Natural killer cell treated with Interleukin-12 subunit alpha and Interleukin-12 subunit beta and Interleukin-15 and Interleukin-18, amount 100 ng/mL, for 72 hours (primary cell): ENCODE measurements at regions not wholly inside any gene's neighbourhood (a gene's known extent, or its start where the extent isn't known, plus 50 kb on each side); places are given as distances from the start of the nearest gene placed in this dataset.

Source experiments
- ATAC-seq, 2 donors: fragments of 150-1000 bp; cut with Tn5 transposase in 1 of 2; sonication (Bioruptor Pico), chemical (Tn5 transposase) in 1 of 2; 2 replicates each; pipeline ENCODE4 v1.10.0; 2021
- DNase-seq: peaks from one replicate; pipeline ENCODE4 v3.0.0; 2022; ENCODE audit warnings: low spot score
- H3K27ac Mint-ChIP-seq, 2 donors: 1 replicate in 1 of 2; 2 replicates in 1 of 2; pipeline ENCODE4 v1.8.0; 2022; ENCODE audit warnings: mixed read lengths in 2 of 2, mild to moderate bottlenecking in 1 of 2, moderate library complexity in 1 of 2
- H3K27me3 Mint-ChIP-seq, 2 donors: 1 replicate in 1 of 2; 2 replicates in 1 of 2; pipeline ENCODE4 v1.8.0; 2022; ENCODE audit warnings: mixed read lengths in 2 of 2
- H3K36me3 Mint-ChIP-seq: one replicate; pipeline ENCODE4 v1.8.0; 2022; ENCODE audit warnings: mixed read lengths
- H3K4me1 Mint-ChIP-seq, 2 donors: 1 replicate in 1 of 2; 2 replicates in 1 of 2; pipeline ENCODE4 v1.8.0; 2022; ENCODE audit warnings: low read depth in 2 of 2, mixed read lengths in 2 of 2, mild to moderate bottlenecking in 1 of 2
- H3K4me3 Mint-ChIP-seq: one replicate; pipeline ENCODE4 v1.8.0; 2022; ENCODE audit warnings: mixed read lengths
- H3K9me3 Mint-ChIP-seq: 2 replicates; pipeline ENCODE4 v1.8.0; 2022; ENCODE audit warnings: mixed read lengths

GRCh38 chr11:109756951-109757350 is 335.0 kb downstream of the C11orf87 start:
- Mint-ChIP-seq H3K36me3 (no peaks in the 10 kb centered on the region), H3K27ac (no peak overlapping the region), H3K9me3 (peaks cover 19% of the 10 kb centered on the region), H3K4me1 (no peaks in the 10 kb centered on the region), H3K27me3 (no peaks in the 10 kb centered on the region), H3K4me3 (no peak overlapping the region)
- no peak for ATAC-seq
- no peak for DNase-seq

- Mint-ChIP-seq H3K27ac (no peak overlapping the region), H3K27me3 (no peaks in the 10 kb centered on the region), H3K9me3 (peaks cover 7% of the 10 kb centered on the region), H3K36me3 (no peaks in the 10 kb centered on the region), H3K4me1 (no peaks in the 10 kb centered on the region), H3K4me3 (no peak overlapping the region)
- ATAC-seq, result no peak
- DNase-seq, result no peak
These were observed 330.6 kb upstream of the ZC3H12C start for GRCh38 chr11:109762546-109762945.

- peaks cover 3% of the 10 kb centered on the region for H3K9me3 Mint-ChIP-seq
- no peak for ATAC-seq
- H3K27ac Mint-ChIP-seq, result no peak overlapping the region
- H3K36me3 Mint-ChIP-seq, result no peaks in the 10 kb centered on the region
- H3K27me3 Mint-ChIP-seq, result no peaks in the 10 kb centered on the region
- H3K4me1 Mint-ChIP-seq, result no peaks in the 10 kb centered on the region
- no peak overlapping the region for H3K4me3 Mint-ChIP-seq
- no peak for DNase-seq
These were observed 327.4 kb upstream of the ZC3H12C start for GRCh38 chr11:109765709-109766311.

GRCh38 chr11:109769858-109770257 is 323.3 kb upstream of the ZC3H12C start:
- H3K27ac Mint-ChIP-seq, result no peak overlapping the region
- H3K4me3 Mint-ChIP-seq, result no peak overlapping the region
- ATAC-seq (no peak), DNase-seq (no peak)
- H3K9me3 Mint-ChIP-seq, result peaks cover 6% of the 10 kb centered on the region
- H3K4me1 Mint-ChIP-seq, result no peaks in the 10 kb centered on the region
- no peaks in the 10 kb centered on the region for H3K27me3 Mint-ChIP-seq
- H3K36me3 Mint-ChIP-seq, result no peaks in the 10 kb centered on the region

- ATAC-seq, result no peak
- Mint-ChIP-seq H3K9me3 (peaks cover 6% of the 10 kb centered on the region), H3K36me3 (no peaks in the 10 kb centered on the region), H3K4me3 (no peak overlapping the region), H3K27me3 (no peaks in the 10 kb centered on the region), H3K4me1 (no peaks in the 10 kb centered on the region), H3K27ac (no peak overlapping the region)
- no peak for DNase-seq
These were observed 322.9 kb upstream of the ZC3H12C start for GRCh38 chr11:109770323-109770722.

GRCh38 chr11:109772892-109773291 is 320.3 kb upstream of the ZC3H12C start:
- Mint-ChIP-seq H3K27ac (no peak overlapping the region), H3K9me3 (peaks cover 3% of the 10 kb centered on the region), H3K4me1 (no peaks in the 10 kb centered on the region), H3K27me3 (no peaks in the 10 kb centered on the region), H3K36me3 (no peaks in the 10 kb centered on the region), H3K4me3 (no peak overlapping the region)
- ATAC-seq, result no peak
- DNase-seq, result no peak

- H3K4me3 Mint-ChIP-seq, result no peak overlapping the region
- H3K36me3 Mint-ChIP-seq, result no peaks in the 10 kb centered on the region
- ATAC-seq (no peak), DNase-seq (no peak)
- H3K27me3 Mint-ChIP-seq, result no peaks in the 10 kb centered on the region
- no peak overlapping the region for H3K27ac Mint-ChIP-seq
- no peaks in the 10 kb centered on the region for H3K4me1 Mint-ChIP-seq
- H3K9me3 Mint-ChIP-seq, result peaks cover 3% of the 10 kb centered on the region
These were observed 317.5 kb upstream of the ZC3H12C start for GRCh38 chr11:109775686-109776085.

- no peaks in the 10 kb centered on the region for H3K27me3 Mint-ChIP-seq
- H3K4me1 Mint-ChIP-seq, result no peaks in the 10 kb centered on the region
- no peak overlapping the region for H3K4me3 Mint-ChIP-seq
- peaks cover 3% of the 10 kb centered on the region for H3K9me3 Mint-ChIP-seq
- ATAC-seq (no peak), DNase-seq (no peak)
- no peak overlapping the region for H3K27ac Mint-ChIP-seq
- H3K36me3 Mint-ChIP-seq, result no peaks in the 10 kb centered on the region
These were observed 310.2 kb upstream of the ZC3H12C start for GRCh38 chr11:109783014-109783413.

- no peak overlapping the region for H3K27ac Mint-ChIP-seq
- no peak for ATAC-seq
These were observed 309.4 kb upstream of the ZC3H12C start for GRCh38 chr11:109783840-109784239.

GRCh38 chr11:109784536-109784935 is 308.7 kb upstream of the ZC3H12C start:
- no peaks in the 10 kb centered on the region for H3K4me1 Mint-ChIP-seq
- H3K27ac Mint-ChIP-seq, result no peak overlapping the region
- H3K9me3 Mint-ChIP-seq, result peaks cover 3% of the 10 kb centered on the region
- H3K27me3 Mint-ChIP-seq, result no peaks in the 10 kb centered on the region
- H3K4me3 Mint-ChIP-seq, result no peak overlapping the region
- ATAC-seq (no peak), DNase-seq (no peak)
- no peaks in the 10 kb centered on the region for H3K36me3 Mint-ChIP-seq

More at GRCh38 chr11:109783840-109784239, 309.4 kb upstream of the ZC3H12C start:
- H3K9me3 Mint-ChIP-seq, result peaks cover 3% of the 10 kb centered on the region
- DNase-seq, result no peak
- no peaks in the 10 kb centered on the region for H3K27me3 Mint-ChIP-seq
- no peaks in the 10 kb centered on the region for H3K4me1 Mint-ChIP-seq
- H3K4me3 Mint-ChIP-seq, result no peak overlapping the region
- no peaks in the 10 kb centered on the region for H3K36me3 Mint-ChIP-seq

GRCh38 chr11:109785198-109785597 is 308.0 kb upstream of the ZC3H12C start:
- Mint-ChIP-seq H3K4me1 (no peaks in the 10 kb centered on the region), H3K4me3 (no peak overlapping the region), H3K27me3 (no peaks in the 10 kb centered on the region), H3K9me3 (peaks cover 3% of the 10 kb centered on the region), H3K36me3 (no peaks in the 10 kb centered on the region), H3K27ac (no peak overlapping the region)
- ATAC-seq (no peak), DNase-seq (no peak)

- Mint-ChIP-seq H3K4me3 (no peak overlapping the region), H3K9me3 (peaks cover 3% of the 10 kb centered on the region), H3K4me1 (no peaks in the 10 kb centered on the region), H3K27ac (no peak overlapping the region), H3K36me3 (no peaks in the 10 kb centered on the region), H3K27me3 (no peaks in the 10 kb centered on the region)
- DNase-seq (no peak), ATAC-seq (no peak)
These were observed 307.5 kb upstream of the ZC3H12C start for GRCh38 chr11:109785714-109786113.

GRCh38 chr11:109788948-109789490 is 304.2 kb upstream of the ZC3H12C start:
- Mint-ChIP-seq H3K36me3 (no peaks in the 10 kb centered on the region), H3K4me3 (no peak overlapping the region), H3K27me3 (no peaks in the 10 kb centered on the region), H3K27ac (no peak overlapping the region), H3K9me3 (no peaks in the 10 kb centered on the region), H3K4me1 (no peaks in the 10 kb centered on the region)
- DNase-seq (no peak), ATAC-seq (no peak)

- DNase-seq (no peak), ATAC-seq (no peak)
- no peaks in the 10 kb centered on the region for H3K4me1 Mint-ChIP-seq
- H3K27ac Mint-ChIP-seq, result no peak overlapping the region
- H3K27me3 Mint-ChIP-seq, result no peaks in the 10 kb centered on the region
- H3K4me3 Mint-ChIP-seq, result no peak overlapping the region
- H3K36me3 Mint-ChIP-seq, result no peaks in the 10 kb centered on the region
- peaks cover 3% of the 10 kb centered on the region for H3K9me3 Mint-ChIP-seq
These were observed 303.3 kb upstream of the ZC3H12C start for GRCh38 chr11:109789901-109790300.

- Mint-ChIP-seq H3K9me3 (peaks cover 5% of the 10 kb centered on the region), H3K4me1 (no peaks in the 10 kb centered on the region), H3K36me3 (no peaks in the 10 kb centered on the region), H3K27me3 (no peaks in the 10 kb centered on the region), H3K4me3 (no peak overlapping the region), H3K27ac (no peak overlapping the region)
- ATAC-seq (no peak), DNase-seq (no peak)
These were observed 301.9 kb upstream of the ZC3H12C start for GRCh38 chr11:109791337-109791736.
